ENCODE measurements at regions not wholly inside any gene's neighbourhood (a gene's known extent, or its start where the extent isn't known, plus 50 kb on each side); places are given as distances from the start of the nearest gene placed in this dataset.

DNA sequence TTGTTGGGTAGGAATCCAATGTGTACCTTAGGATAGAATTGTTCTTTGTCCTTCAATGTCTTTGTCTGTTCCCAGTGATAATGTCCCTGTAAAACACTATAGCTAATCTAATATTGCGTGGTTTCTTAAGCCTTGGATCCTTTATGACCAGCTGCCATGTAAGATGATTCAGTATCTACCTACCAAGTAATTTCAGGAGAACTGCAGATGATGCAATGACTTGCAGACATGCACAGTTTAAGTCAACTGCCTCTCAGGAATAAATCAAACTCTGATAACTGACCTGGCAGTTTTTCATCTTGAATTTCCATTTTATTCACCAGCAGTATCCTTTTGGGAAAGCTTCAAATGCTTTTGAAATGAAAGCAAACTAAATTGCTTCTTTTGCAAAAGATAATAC lies 157.8 kb downstream of the TPBG start:
- no peaks in the 10 kb centered on the region for H3K9me3 ChIP-seq (ENCODE audit: insufficient read depth, low read depth, low read length)
- H3K27me3 Mint-ChIP-seq (ENCODE audit: low read depth, unreplicated experiment), result no peaks in the 10 kb centered on the region
- no peak overlapping the region for H3K4me3 Mint-ChIP-seq (ENCODE audit: unreplicated experiment)
- H3K4me1 ChIP-seq (ENCODE audit: insufficient read depth, low read length), result no peaks in the 10 kb centered on the region
- FAIRE-seq (no peak), DNase-seq (ENCODE audit: low read depth) (no peak)
- no peak overlapping the region for H3K4me2 ChIP-seq (ENCODE audit: low read length)
- no peaks in the 10 kb centered on the region for H3K36me3 Mint-ChIP-seq (ENCODE audit: low read depth, unreplicated experiment)
- H3K4me1 Mint-ChIP-seq (ENCODE audit: low read depth, unreplicated experiment), result no peaks in the 10 kb centered on the region
- H4K20me1 ChIP-seq (ENCODE audit: insufficient read depth, low read length), result no peaks in the 10 kb centered on the region
- no peak overlapping the region for H3K9ac ChIP-seq (ENCODE audit: low read length)
- H3K79me2 ChIP-seq (ENCODE audit: insufficient read depth, low read length), result no peaks in the 10 kb centered on the region
- H3K36me3 ChIP-seq (ENCODE audit: insufficient read depth, low read length), result no peaks in the 10 kb centered on the region
- H3K27me3 ChIP-seq (ENCODE audit: insufficient read depth, low read length), result no peaks in the 10 kb centered on the region
- no peak overlapping the region for H3K4me3 ChIP-seq (ENCODE audit: insufficient read depth, low read depth, low read length)
- H2AFZ ChIP-seq (ENCODE audit: low read depth, low read length), result no peak overlapping the region
- TF ChIP-seq CTCF (IDR thresholded peaks at IDR 0.05; ENCODE audit: insufficient read depth, low read depth, low read length) (no peak), EZH2 (IDR thresholded peaks at IDR 0.05; ENCODE audit: insufficient read depth, low read length) (no peak)
- no peak overlapping the region for H3K27ac Mint-ChIP-seq (ENCODE audit: unreplicated experiment)
- peaks cover 2% of the 10 kb centered on the region for H3K9me3 Mint-ChIP-seq (ENCODE audit: unreplicated experiment)
- H3K27ac ChIP-seq (ENCODE audit: low read depth, low read length), result no peak overlapping the region

DNA sequence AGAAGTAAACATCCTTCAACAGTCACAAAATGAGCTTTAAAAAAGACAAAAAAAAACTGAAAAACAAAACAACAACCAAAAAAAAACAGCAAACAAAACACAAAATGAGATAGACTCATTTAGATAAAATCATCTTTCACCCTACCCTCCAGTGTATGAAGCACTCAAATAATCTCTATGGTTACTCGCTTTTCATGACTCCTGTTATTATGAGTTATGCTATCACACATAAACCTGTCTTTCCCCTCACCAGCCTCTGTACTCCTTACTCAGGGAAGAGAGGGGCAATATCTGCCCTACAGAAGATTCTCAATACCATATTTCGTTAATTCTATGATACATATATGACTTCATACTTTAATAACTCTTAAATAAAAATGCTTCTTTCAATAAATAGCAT lies 158.2 kb downstream of the TPBG start:
- Mint-ChIP-seq H3K27ac (ENCODE audit: unreplicated experiment) (no peak overlapping the region), H3K4me1 (ENCODE audit: low read depth, unreplicated experiment) (no peaks in the 10 kb centered on the region), H3K27me3 (ENCODE audit: low read depth, unreplicated experiment) (no peaks in the 10 kb centered on the region), H3K9me3 (ENCODE audit: unreplicated experiment) (peaks cover 2% of the 10 kb centered on the region), H3K36me3 (ENCODE audit: low read depth, unreplicated experiment) (no peaks in the 10 kb centered on the region), H3K4me3 (ENCODE audit: unreplicated experiment) (no peak overlapping the region)
- DNase-seq (ENCODE audit: low read depth) (no peak), FAIRE-seq (no peak)
- no peak overlapping the region for H3K4me3 ChIP-seq (ENCODE audit: insufficient read depth, low read depth, low read length)
- H3K27me3 ChIP-seq (ENCODE audit: insufficient read depth, low read length), result no peaks in the 10 kb centered on the region
- no peak overlapping the region for H3K27ac ChIP-seq (ENCODE audit: low read depth, low read length)
- no peak for TF ChIP-seq CTCF (IDR thresholded peaks at IDR 0.05; ENCODE audit: insufficient read depth, low read depth, low read length)
- TF ChIP-seq EZH2 (IDR thresholded peaks at IDR 0.05; ENCODE audit: insufficient read depth, low read length), result no peak
- no peak overlapping the region for H2AFZ ChIP-seq (ENCODE audit: low read depth, low read length)
- H3K9me3 ChIP-seq (ENCODE audit: insufficient read depth, low read depth, low read length), result no peaks in the 10 kb centered on the region
- no peak overlapping the region for H3K9ac ChIP-seq (ENCODE audit: low read length)
- no peaks in the 10 kb centered on the region for H4K20me1 ChIP-seq (ENCODE audit: insufficient read depth, low read length)
- H3K79me2 ChIP-seq (ENCODE audit: insufficient read depth, low read length), result no peaks in the 10 kb centered on the region
- H3K4me1 ChIP-seq (ENCODE audit: insufficient read depth, low read length), result no peaks in the 10 kb centered on the region
- no peak overlapping the region for H3K4me2 ChIP-seq (ENCODE audit: low read length)
- H3K36me3 ChIP-seq (ENCODE audit: insufficient read depth, low read length), result no peaks in the 10 kb centered on the region

DNA sequence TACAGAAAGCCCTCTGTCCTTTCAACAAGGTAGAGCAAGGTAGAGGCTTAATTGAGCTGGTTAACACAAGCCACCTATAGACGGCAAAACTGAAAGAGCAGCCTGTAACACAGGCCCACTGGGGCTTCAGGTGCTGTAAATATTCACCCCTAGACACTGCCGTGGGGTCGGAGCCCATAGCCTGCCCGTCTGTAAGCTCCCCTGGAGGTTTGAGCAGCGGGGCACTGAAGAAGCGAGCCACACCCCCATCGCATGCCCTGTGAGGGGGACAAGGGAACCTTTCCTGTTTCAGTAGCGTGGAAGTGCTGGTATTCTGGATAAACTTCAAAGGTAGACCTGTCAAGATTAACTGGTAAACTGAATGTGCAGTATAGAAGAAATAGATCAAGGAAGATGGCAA lies 160.4 kb downstream of the TPBG start:
- no peaks in the 10 kb centered on the region for H3K9me3 ChIP-seq (ENCODE audit: insufficient read depth, low read depth, low read length)
- H3K4me1 Mint-ChIP-seq (ENCODE audit: low read depth, unreplicated experiment), result no peaks in the 10 kb centered on the region
- no peak overlapping the region for H3K4me2 ChIP-seq (ENCODE audit: low read length)
- no peaks in the 10 kb centered on the region for H3K27me3 Mint-ChIP-seq (ENCODE audit: low read depth, unreplicated experiment)
- no peaks in the 10 kb centered on the region for H3K36me3 ChIP-seq (ENCODE audit: insufficient read depth, low read length)
- H3K4me1 ChIP-seq (ENCODE audit: insufficient read depth, low read length), result no peaks in the 10 kb centered on the region
- H3K4me3 ChIP-seq (ENCODE audit: insufficient read depth, low read depth, low read length), result no peak overlapping the region
- no peak overlapping the region for H2AFZ ChIP-seq (ENCODE audit: low read depth, low read length)
- H3K79me2 ChIP-seq (ENCODE audit: insufficient read depth, low read length), result no peaks in the 10 kb centered on the region
- no peak overlapping the region for H3K9ac ChIP-seq (ENCODE audit: low read length)
- H3K27ac Mint-ChIP-seq (ENCODE audit: unreplicated experiment), result no peak overlapping the region
- H3K9me3 Mint-ChIP-seq (ENCODE audit: unreplicated experiment), result peaks cover 2% of the 10 kb centered on the region
- H3K27me3 ChIP-seq (ENCODE audit: insufficient read depth, low read length), result no peaks in the 10 kb centered on the region
- TF ChIP-seq EZH2 (IDR thresholded peaks at IDR 0.05; ENCODE audit: insufficient read depth, low read length), result no peak
- no peak for TF ChIP-seq CTCF (IDR thresholded peaks at IDR 0.05; ENCODE audit: insufficient read depth, low read depth, low read length)
- FAIRE-seq, result no peak
- no peak for DNase-seq (ENCODE audit: low read depth)
- no peaks in the 10 kb centered on the region for H3K36me3 Mint-ChIP-seq (ENCODE audit: low read depth, unreplicated experiment)
- no peaks in the 10 kb centered on the region for H4K20me1 ChIP-seq (ENCODE audit: insufficient read depth, low read length)
- no peak overlapping the region for H3K4me3 Mint-ChIP-seq (ENCODE audit: unreplicated experiment)
- H3K27ac ChIP-seq (ENCODE audit: low read depth, low read length), result no peak overlapping the region
